ENCODE measurements at regions not wholly inside any gene's neighbourhood (a gene's known extent, or its start where the extent isn't known, plus 50 kb on each side); places are given as distances from the start of the nearest gene placed in this dataset.

- no peaks in the 10 kb centered on the region for H4K20me1 ChIP-seq (ENCODE audit: insufficient read depth, low read length)
- no peaks in the 10 kb centered on the region for H3K79me2 ChIP-seq (ENCODE audit: insufficient read depth, low read length)
- H3K9ac ChIP-seq (ENCODE audit: insufficient read depth, low read depth, low read length), result no peak overlapping the region
- ChIA-PET POLR2A (no interaction called here), CTCF (ENCODE audit: low intra/inter-chr PET ratio, low total read pairs) (no interaction called here)
- in situ Hi-C loops (cut with HindIII; ENCODE audit: extremely low pct_ligation_motif_present, low pct_unique_long_range_greater_than_20kb), result no loop called here
- no peak overlapping the region for H3K4me3 ChIP-seq (replicated peaks in 1 of 3; ENCODE audit: insufficient read depth in 1 of 3, low read depth in 2 of 3, low read length in 3 of 3)
- intact Hi-C loops (cut with micrococcal nuclease; ENCODE audit: unreplicated experiment), result no loop called here
- no TSS peak for BruUV-seq (replicated peaks)
- no peak for ATAC-seq
- H3K9me3 ChIP-seq (ENCODE audit: low read length), result no peaks in the 10 kb centered on the region
- no peak overlapping the region for H2AFZ ChIP-seq (ENCODE audit: low read length)
- no peaks in the 10 kb centered on the region; a peak in 1 of 5 replicates for H3K27me3 ChIP-seq (ENCODE audit: control insufficient read depth in 1 of 2, insufficient read depth in 2 of 2, low read length in 2 of 2)
- H3K36me3 ChIP-seq (replicated peaks in 1 of 2; ENCODE audit: control insufficient read depth in 1 of 2, insufficient read depth in 2 of 2, low read length in 2 of 2), result no peaks in the 10 kb centered on the region
- H3K27ac ChIP-seq (ENCODE audit: extremely low read length, insufficient read depth, low read length), result no peak overlapping the region
- H3K4me1 ChIP-seq (ENCODE audit: insufficient read depth, low read length), result no peaks in the 10 kb centered on the region
- DNase-seq (ENCODE audit: low spot score), result no peak
- H3K4me2 ChIP-seq (ENCODE audit: low read depth, low read length), result no peak overlapping the region
- TF ChIP-seq RFXANK (CRISPR knock-in tag; IDR thresholded peaks at IDR 0.05), result no peak
- no peak for TF ChIP-seq SAP130 (CRISPR knock-in tag; IDR thresholded peaks at IDR 0.05; ENCODE audit: low read depth)
- TF ChIP-seq ZNF30 (CRISPR knock-in tag; IDR thresholded peaks at IDR 0.05), result no peak
- no peak for TF ChIP-seq CENPBD1 (CRISPR knock-in tag; IDR thresholded peaks at IDR 0.05; ENCODE audit: borderline replicate concordance, low read depth)
- no peak for TF ChIP-seq MXD1 (CRISPR knock-in tag; IDR thresholded peaks at IDR 0.05)
- TF ChIP-seq MIER3 (CRISPR knock-in tag; IDR thresholded peaks at IDR 0.05; ENCODE audit: borderline replicate concordance), result no peak
- TF ChIP-seq SMAD1 (CRISPR knock-in tag; IDR thresholded peaks at IDR 0.05; ENCODE audit: borderline replicate concordance, low read depth), result no peak
- TF ChIP-seq ZIK1 (CRISPR knock-in tag; IDR thresholded peaks at IDR 0.05; ENCODE audit: borderline replicate concordance, low read depth), result no peak
- no peak for TF ChIP-seq ZNF891 (CRISPR knock-in tag; IDR thresholded peaks at IDR 0.05)
- TF ChIP-seq KLF9 (CRISPR knock-in tag; IDR thresholded peaks at IDR 0.05; ENCODE audit: low read depth), result no peak
- TF ChIP-seq FLYWCH1 (CRISPR knock-in tag; IDR thresholded peaks at IDR 0.05), result no peak
- FAIRE-seq, result no peak
- 48% methylated on average over 3 of the region's 3 CpGs for WGBS (ENCODE audit: low lambda C conversion rate)
Measured at GRCh38 chr11:116678887-116679286, 93.9 kb downstream of the BUD13 start.

Data from HepG2 (cell line).